ENCODE measurements at regions not wholly inside any gene's neighbourhood (a gene's known extent, or its start where the extent isn't known, plus 50 kb on each side); places are given as distances from the start of the nearest gene placed in this dataset.

- no peak overlapping the region for H3K4me3 Mint-ChIP-seq
- ATAC-seq (replicated peaks) = no peak
- H3K36me3 Mint-ChIP-seq = no peaks in the 10 kb centered on the region
- H3K27ac Mint-ChIP-seq = no peak overlapping the region
- H3K9me3 Mint-ChIP-seq = peaks cover 7 to 9% of the 10 kb centered on the region in 2 donors
- no peaks in the 10 kb centered on the region for H3K4me1 Mint-ChIP-seq
- no peaks in the 10 kb centered on the region for H3K27me3 Mint-ChIP-seq
- no peak for DNase-seq
Measured at GRCh38 chr7:67599331-67600062, 602.9 kb downstream of the TYW1 start.

- ATAC-seq (replicated peaks) (no peak), DNase-seq (no peak)
- Mint-ChIP-seq H3K4me1 (no peaks in the 10 kb centered on the region), H3K36me3 (no peaks in the 10 kb centered on the region), H3K27me3 (no peaks in the 10 kb centered on the region), H3K4me3 (no peak overlapping the region), H3K27ac (no peak overlapping the region), H3K9me3 (peaks cover 13 to 18% of the 10 kb centered on the region in 2 donors)
Measured at GRCh38 chr7:67602246-67602887, 605.7 kb downstream of the TYW1 start.

GRCh38 chr7:67604461-67605386 is 608.1 kb downstream of the TYW1 start:
- no peak overlapping the region for H3K4me3 Mint-ChIP-seq
- H3K4me1 Mint-ChIP-seq = no peaks in the 10 kb centered on the region
- no peaks in the 10 kb centered on the region for H3K36me3 Mint-ChIP-seq
- H3K27ac Mint-ChIP-seq = no peak overlapping the region
- no peak for DNase-seq
- no peak for ATAC-seq (replicated peaks)
- peaks cover 13 to 17% of the 10 kb centered on the region in 2 donors for H3K9me3 Mint-ChIP-seq
- no peaks in the 10 kb centered on the region for H3K27me3 Mint-ChIP-seq

GRCh38 chr7:67608806-67609205 is 612.2 kb downstream of the TYW1 start:
- Mint-ChIP-seq H3K9me3 (peaks cover 14 to 22% of the 10 kb centered on the region in 2 donors), H3K27ac (no peak overlapping the region), H3K36me3 (peaks cover 0 to 2% of the 10 kb centered on the region in 2 donors), H3K27me3 (no peaks in the 10 kb centered on the region), H3K4me3 (no peak overlapping the region), H3K4me1 (no peaks in the 10 kb centered on the region)
- DNase-seq (no peak), ATAC-seq (replicated peaks) (no peak)

- H3K4me3 Mint-ChIP-seq = no peak overlapping the region
- H3K27me3 Mint-ChIP-seq = no peaks in the 10 kb centered on the region
- H3K36me3 Mint-ChIP-seq = peaks cover 0 to 2% of the 10 kb centered on the region in 2 donors
- no peaks in the 10 kb centered on the region for H3K4me1 Mint-ChIP-seq
- DNase-seq = no peak
- H3K9me3 Mint-ChIP-seq = peaks cover 14 to 15% of the 10 kb centered on the region in 2 donors
- H3K27ac Mint-ChIP-seq = no peak overlapping the region
- ATAC-seq (replicated peaks) = no peak
Measured at GRCh38 chr7:67610897-67611296, 614.3 kb downstream of the TYW1 start.

DNA sequence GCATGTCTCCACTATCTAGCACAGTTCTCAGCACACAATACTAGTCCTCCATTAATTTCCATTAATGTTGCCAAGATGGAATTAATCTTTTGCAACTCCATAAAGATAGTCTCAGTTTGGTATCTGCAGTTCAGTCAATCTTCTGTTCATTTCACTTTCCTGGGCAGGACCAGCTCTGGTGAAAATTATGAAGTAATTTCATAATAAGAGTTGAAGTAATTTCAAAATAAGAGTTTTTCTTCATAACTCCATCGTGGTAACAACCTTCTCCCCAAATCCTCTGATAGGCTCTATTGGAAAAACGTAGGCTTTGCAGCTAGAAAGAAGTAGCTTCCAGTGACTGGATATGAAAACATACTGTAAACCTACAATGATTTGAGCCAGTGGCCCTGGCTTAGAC is 618.2 kb downstream of the TYW1 start:
- Mint-ChIP-seq H3K27ac (no peak overlapping the region), H3K4me1 (no peaks in the 10 kb centered on the region), H3K27me3 (peaks cover 1 to 3% of the 10 kb centered on the region in 2 donors), H3K36me3 (peaks cover 0 to 2% of the 10 kb centered on the region in 2 donors), H3K9me3 (peaks cover 9 to 11% of the 10 kb centered on the region in 2 donors), H3K4me3 (no peak overlapping the region)
- ATAC-seq (replicated peaks) (no peak), DNase-seq (no peak)

DNA sequence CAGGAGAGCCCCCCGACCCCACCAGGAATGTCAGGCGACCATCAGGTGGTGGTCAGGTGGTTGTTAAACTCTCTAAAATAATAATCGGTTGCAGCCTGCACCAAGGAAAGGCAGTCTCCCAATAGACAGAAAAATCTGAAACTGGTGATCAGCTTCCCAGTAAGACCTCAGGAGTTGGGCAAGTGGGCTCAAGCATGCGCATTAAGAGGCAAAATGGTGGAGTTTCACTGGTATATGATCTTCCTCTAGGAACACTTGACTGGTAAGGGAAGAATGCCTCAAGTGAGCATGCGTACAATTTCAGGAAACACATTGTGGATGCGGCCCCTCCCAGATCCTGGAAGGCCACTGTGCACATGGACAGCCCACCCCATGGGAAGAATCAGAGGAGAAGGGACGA is 619.9 kb downstream of the TYW1 start:
- H3K4me3 Mint-ChIP-seq = no peak overlapping the region
- H3K27me3 Mint-ChIP-seq = peaks cover 13 to 16% of the 10 kb centered on the region in 2 donors
- peaks cover 9 to 11% of the 10 kb centered on the region in 2 donors for H3K9me3 Mint-ChIP-seq
- H3K36me3 Mint-ChIP-seq = peaks cover 0 to 2% of the 10 kb centered on the region in 2 donors
- no peaks in the 10 kb centered on the region for H3K4me1 Mint-ChIP-seq
- DNase-seq (no peak), ATAC-seq (replicated peaks) (no peak)
- no peak overlapping the region for H3K27ac Mint-ChIP-seq

DNA sequence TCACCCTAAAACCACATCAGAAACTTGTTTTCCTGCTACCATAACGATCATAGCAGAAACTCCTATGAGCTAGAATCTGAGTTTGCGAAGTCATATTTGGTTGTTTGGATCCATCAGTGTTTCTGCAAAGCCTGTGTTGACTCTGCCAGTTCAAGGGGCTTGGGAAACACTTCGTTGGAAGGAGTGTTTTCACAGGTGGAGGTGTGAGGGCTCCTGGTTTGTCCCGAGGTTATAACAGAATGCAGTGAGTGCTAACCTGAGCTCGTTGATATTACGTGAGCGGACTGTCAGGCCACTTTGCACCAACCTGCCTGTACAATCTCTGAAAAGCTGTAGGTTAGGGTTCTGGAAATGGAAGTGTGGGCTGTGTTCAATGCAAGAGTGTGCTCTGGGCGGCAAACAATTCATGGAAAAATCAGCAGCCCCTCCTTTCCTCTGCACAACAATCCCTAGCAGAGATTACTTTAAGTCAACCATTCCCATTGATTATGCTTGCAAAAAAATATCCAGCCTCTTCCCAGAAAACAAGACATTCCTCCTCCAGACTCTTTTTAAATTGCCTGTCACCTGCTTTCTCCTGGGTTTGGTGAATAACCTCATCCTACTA is 622.0 kb downstream of the TYW1 start:
- no peak for ATAC-seq (replicated peaks)

DNA sequence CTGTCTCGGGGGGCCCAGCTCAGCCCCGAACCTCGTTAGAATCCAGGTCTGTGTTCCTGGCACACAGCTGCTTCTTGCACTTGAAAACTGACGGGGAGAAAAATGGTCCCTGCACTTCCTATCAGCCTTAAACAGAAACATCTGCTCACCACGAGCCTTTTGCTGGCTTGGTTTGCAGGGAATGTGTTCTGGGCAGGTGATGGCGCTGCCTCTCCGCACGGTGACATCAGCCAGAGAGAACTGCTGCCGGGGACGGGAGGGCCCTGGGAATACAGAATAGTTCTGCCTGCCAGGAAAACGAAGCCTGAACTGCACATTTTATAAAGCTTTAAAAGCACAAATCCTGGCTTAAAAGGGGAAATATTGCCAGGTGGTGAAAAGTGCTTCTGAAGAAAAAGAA is 622.5 kb downstream of the TYW1 start:
- H3K27me3 Mint-ChIP-seq = peaks cover 13 to 26% of the 10 kb centered on the region in 2 donors
- H3K9me3 Mint-ChIP-seq = peaks cover 0 to 1% of the 10 kb centered on the region in 2 donors
- no peak for DNase-seq
- no peak overlapping the region for H3K4me3 Mint-ChIP-seq
- no peak overlapping the region for H3K27ac Mint-ChIP-seq
- ATAC-seq (replicated peaks) = no peak
- no peaks in the 10 kb centered on the region for H3K36me3 Mint-ChIP-seq
- H3K4me1 Mint-ChIP-seq = no peaks in the 10 kb centered on the region

More for the DNA sequence above, 622.0 kb downstream of the TYW1 start:
- Mint-ChIP-seq H3K4me1 (no peaks in the 10 kb centered on the region), H3K36me3 (no peaks in the 10 kb centered on the region), H3K27ac (no peak overlapping the region), H3K9me3 (peaks cover 0 to 5% of the 10 kb centered on the region in 2 donors), H3K4me3 (no peak overlapping the region), H3K27me3 (peaks cover 13 to 26% of the 10 kb centered on the region in 2 donors)
- DNase-seq = no peak

- ATAC-seq (replicated peaks) = no peak
- Mint-ChIP-seq H3K36me3 (no peaks in the 10 kb centered on the region), H3K9me3 (no peaks in the 10 kb centered on the region), H3K27ac (no peak overlapping the region), H3K27me3 (peaks cover 18 to 35% of the 10 kb centered on the region in 2 donors), H3K4me1 (peaks cover 2 to 3% of the 10 kb centered on the region in 2 donors), H3K4me3 (no peak overlapping the region)
- DNase-seq = no peak
Measured at GRCh38 chr7:67620216-67620933, 623.7 kb downstream of the TYW1 start.

DNA sequence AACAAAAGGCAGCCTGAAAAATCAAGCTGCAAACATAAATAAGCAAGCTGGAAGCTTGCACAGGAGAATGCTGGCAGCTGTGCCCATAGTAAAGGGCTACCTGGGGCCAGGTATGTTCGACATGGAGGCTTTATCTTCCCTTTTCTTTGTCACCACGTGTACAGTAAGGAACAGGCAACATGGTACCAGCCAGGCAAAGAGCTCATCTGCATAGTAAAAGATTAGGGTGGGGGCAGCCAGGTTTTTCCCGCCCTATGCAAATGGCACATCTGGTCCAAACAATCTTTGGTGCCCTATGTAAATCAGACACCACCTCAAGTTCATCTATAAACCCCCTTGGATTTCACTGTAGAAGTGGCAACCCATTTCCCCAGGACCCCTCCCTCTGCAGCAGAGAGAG is 625.1 kb downstream of the TYW1 start:
- no peak overlapping the region for H3K4me3 Mint-ChIP-seq
- DNase-seq = no peak
- no peaks in the 10 kb centered on the region for H3K9me3 Mint-ChIP-seq
- H3K4me1 Mint-ChIP-seq = peaks cover 4 to 6% of the 10 kb centered on the region in 2 donors
- H3K27me3 Mint-ChIP-seq = peaks cover 18 to 40% of the 10 kb centered on the region in 2 donors
- no peak overlapping the region for H3K27ac Mint-ChIP-seq
- ATAC-seq (replicated peaks) = no peak
- H3K36me3 Mint-ChIP-seq = no peaks in the 10 kb centered on the region

- H3K27ac Mint-ChIP-seq = no peak overlapping the region
- H3K4me3 Mint-ChIP-seq = no peak overlapping the region
- peaks cover 4 to 6% of the 10 kb centered on the region in 2 donors for H3K4me1 Mint-ChIP-seq
- peak; percentile 14 for DNase-seq
- H3K9me3 Mint-ChIP-seq = no peaks in the 10 kb centered on the region
- H3K27me3 Mint-ChIP-seq = peaks cover 12 to 33% of the 10 kb centered on the region in 2 donors
- no peaks in the 10 kb centered on the region for H3K36me3 Mint-ChIP-seq
- peak; percentile 62 to 67 for ATAC-seq (replicated peaks)
Measured at GRCh38 chr7:67625257-67625737, 628.7 kb downstream of the TYW1 start.

DNA sequence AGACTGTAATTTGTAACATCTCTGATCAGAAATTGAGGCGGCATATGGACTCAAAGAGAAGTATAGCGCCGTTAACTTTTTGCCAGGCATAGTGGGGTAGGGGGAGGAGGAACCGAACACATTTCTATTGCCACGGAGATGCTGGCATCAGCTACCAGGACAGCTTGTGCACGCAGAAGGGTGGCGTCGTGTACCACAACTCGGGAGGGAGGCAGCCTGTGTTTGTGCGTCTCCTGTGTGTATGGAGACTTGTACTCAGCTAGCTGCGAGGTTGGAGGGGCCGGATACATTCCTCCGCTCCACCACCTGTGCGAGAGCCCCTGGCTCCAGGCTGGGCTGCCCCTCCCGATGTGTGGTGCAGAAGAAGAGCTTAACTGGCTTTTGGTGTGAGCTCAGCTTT is 634.8 kb downstream of the TYW1 start:
- no peaks in the 10 kb centered on the region for H3K4me1 Mint-ChIP-seq
- peaks cover 3 to 5% of the 10 kb centered on the region in 2 donors for H3K9me3 Mint-ChIP-seq
- H3K27me3 Mint-ChIP-seq = no peaks in the 10 kb centered on the region
- H3K4me3 Mint-ChIP-seq = no peak overlapping the region
- no peak for DNase-seq
- ATAC-seq (replicated peaks) = no peak
- H3K36me3 Mint-ChIP-seq = no peaks in the 10 kb centered on the region
- H3K27ac Mint-ChIP-seq = no peak overlapping the region

All from stimulated activated naive B cell treated with anti-CD40 and anti-IgM and Interleukin-4, amounts not matched to agents 10 μg/mL and 1 μg/mL and 100 μg/mL, for 72 hours (primary cell).